Neural progenitor cell (in vitro differentiated cells): ENCODE measurements at regions not wholly inside any gene's neighbourhood (a gene's known extent, or its start where the extent isn't known, plus 50 kb on each side); places are given as distances from the start of the nearest gene placed in this dataset.

Experiments used
- DNase-seq: peaks from one replicate; pipeline ENCODE4 v3.0.0-alpha.2; 2016; ENCODE audit warnings: low spot score
- H2AFZ ChIP-seq: fragments of 200-600 bp; sonication (generic); replicated peaks from 2 replicates; pipeline ENCODE4 v1.6.1; 2016; ENCODE audit warnings: antibody characterized with exemption
- H3F3A ChIP-seq: fragments of 200-600 bp; sonication (generic); 2 replicates; pipeline ENCODE4 v1.6.1; 2016; ENCODE audit warnings: antibody characterized with exemption, low read depth
- H3K27ac ChIP-seq: fragments of 200-600 bp; sonication (generic); 2 replicates; pipeline ENCODE4 v1.5.1; 2016; ENCODE audit warnings: mild to moderate bottlenecking
- H3K27me3 ChIP-seq: fragments of 200-600 bp; sonication (generic); 2 replicates; pipeline ENCODE4 v1.6.1; 2016; ENCODE audit warnings: mild to moderate bottlenecking, moderate library complexity
- H3K36me3 ChIP-seq: fragments of 200-600 bp; sonication (generic); 2 replicates; pipeline ENCODE4 v1.5.1; 2016
- H3K4me1 ChIP-seq: fragments of 200-600 bp; sonication (generic); 2 replicates; pipeline ENCODE4 v1.6.1; 2016; ENCODE audit warnings: mixed run types
- H3K4me2 ChIP-seq: fragments of 200-600 bp; sonication (generic); 2 replicates; pipeline ENCODE4 v1.6.1; 2016
- H3K4me3 ChIP-seq: fragments of 200-600 bp; sonication (generic); 2 replicates; pipeline ENCODE4 v1.5.1; 2016
- H3K79me2 ChIP-seq: fragments of 200-600 bp; sonication (generic); 2 replicates; pipeline ENCODE4 v1.6.1; 2016; ENCODE audit warnings: low read depth
- H3K9ac ChIP-seq: fragments of 200-600 bp; sonication (generic); 2 replicates; pipeline ENCODE4 v1.6.1; 2016
- H3K9me3 ChIP-seq: fragments of 200-600 bp; sonication (generic); 2 replicates; pipeline ENCODE4 v1.5.1; 2016; ENCODE audit warnings: low read depth
- H4K20me1 ChIP-seq: fragments of 200-600 bp; sonication (generic); 2 replicates; pipeline ENCODE4 v1.6.1; 2016; ENCODE audit warnings: low read depth
- H3K27ac Mint-ChIP-seq: 3 replicates; pipeline ENCODE4 v1.8.0; 2021; ENCODE audit warnings: mixed read lengths
- H3K27me3 Mint-ChIP-seq: 2 replicates; pipeline ENCODE4 v1.8.0; 2022; ENCODE audit warnings: low read depth, mild to moderate bottlenecking, inconsistent platforms, moderate library complexity, mixed read lengths; ENCODE audit not compliant: insufficient read depth
- H3K36me3 Mint-ChIP-seq: 3 replicates; pipeline ENCODE4 v1.8.0; 2021; ENCODE audit warnings: mixed read lengths
- H3K4me1 Mint-ChIP-seq: 3 replicates; pipeline ENCODE4 v1.8.0; 2021; ENCODE audit warnings: mixed read lengths
- H3K4me3 Mint-ChIP-seq: 3 replicates; pipeline ENCODE4 v1.8.0; 2021; ENCODE audit warnings: mild to moderate bottlenecking, moderate library complexity, mixed read lengths
- H3K9me3 Mint-ChIP-seq: 3 replicates; pipeline ENCODE4 v1.8.0; 2020; ENCODE audit warnings: mixed read lengths
- CTCF ChIP-seq: fragments of 200-600 bp; sonication (generic); IDR thresholded peaks from 2 replicates; pipeline ENCODE4 v1.5.1; 2017; ENCODE audit warnings: antibody characterized with exemption, mild to moderate bottlenecking
- EZH2 ChIP-seq: fragments of 200-600 bp; sonication (generic); IDR thresholded peaks from 2 replicates; pipeline ENCODE4 v1.6.1; 2017; ENCODE audit warnings: antibody characterized with exemption, mild to moderate bottlenecking, moderate library complexity
- EZH2phosphoT487 ChIP-seq: fragments of 200-600 bp; sonication (generic); IDR thresholded peaks from 2 replicates; pipeline ENCODE4 v1.6.1; 2017; ENCODE audit warnings: antibody characterized with exemption

- H3K9ac ChIP-seq = no peak overlapping the region
- H3K4me3 ChIP-seq = no peak overlapping the region
- no peaks in the 10 kb centered on the region for H3K4me1 ChIP-seq
- no peak overlapping the region for H3K4me2 ChIP-seq
- H3K36me3 ChIP-seq = no peaks in the 10 kb centered on the region
- H3F3A ChIP-seq = no peaks in the 10 kb centered on the region
- Mint-ChIP-seq H3K27ac (no peak overlapping the region), H3K9me3 (no peaks in the 10 kb centered on the region), H3K27me3 (peaks cover 2% of the 10 kb centered on the region), H3K4me1 (no peaks in the 10 kb centered on the region), H3K36me3 (no peaks in the 10 kb centered on the region), H3K4me3 (no peak overlapping the region)
- DNase-seq = no peak
- no peak overlapping the region for H2AFZ ChIP-seq
- no peaks in the 10 kb centered on the region for H4K20me1 ChIP-seq
- H3K9me3 ChIP-seq = no peaks in the 10 kb centered on the region
- H3K27me3 ChIP-seq = no peaks in the 10 kb centered on the region
- no peak overlapping the region for H3K27ac ChIP-seq
- no peaks in the 10 kb centered on the region for H3K79me2 ChIP-seq
- TF ChIP-seq CTCF (no peak), EZH2 (no peak), EZH2phosphoT487 (no peak)
These were observed 688.9 kb upstream of the KIF2B start for GRCh38 chr17:53133876-53134275.

GRCh38 chr17:53129863-53130262, 692.9 kb upstream of the KIF2B start:
- Histone ChIP-seq H3K27me3 (no peaks in the 10 kb centered on the region), H3F3A (no peaks in the 10 kb centered on the region), H2AFZ (no peak overlapping the region), H3K9ac (no peak overlapping the region), H4K20me1 (no peaks in the 10 kb centered on the region), H3K4me2 (no peak overlapping the region), H3K36me3 (no peaks in the 10 kb centered on the region), H3K79me2 (no peaks in the 10 kb centered on the region), H3K9me3 (no peaks in the 10 kb centered on the region), H3K4me3 (no peak overlapping the region), H3K4me1 (no peaks in the 10 kb centered on the region), H3K27ac (no peak overlapping the region)
- no peak for DNase-seq
- no peaks in the 10 kb centered on the region for H3K27me3 Mint-ChIP-seq
- TF ChIP-seq EZH2phosphoT487 (no peak), EZH2 (no peak), CTCF (no peak)
- no peak overlapping the region for H3K4me3 Mint-ChIP-seq
- H3K27ac Mint-ChIP-seq = no peak overlapping the region
- no peaks in the 10 kb centered on the region for H3K9me3 Mint-ChIP-seq
- H3K4me1 Mint-ChIP-seq = no peaks in the 10 kb centered on the region
- no peaks in the 10 kb centered on the region for H3K36me3 Mint-ChIP-seq

- no peak overlapping the region for H3K4me2 ChIP-seq
- H3K9ac ChIP-seq = no peak overlapping the region
- no peaks in the 10 kb centered on the region for H3K36me3 ChIP-seq
- H4K20me1 ChIP-seq = no peaks in the 10 kb centered on the region
- no peak overlapping the region for H3K4me3 ChIP-seq
- H3K4me1 ChIP-seq = no peaks in the 10 kb centered on the region
- TF ChIP-seq EZH2 (no peak), EZH2phosphoT487 (no peak), CTCF (no peak)
- Mint-ChIP-seq H3K27me3 (no peaks in the 10 kb centered on the region), H3K4me1 (no peaks in the 10 kb centered on the region), H3K9me3 (no peaks in the 10 kb centered on the region), H3K27ac (no peak overlapping the region), H3K36me3 (no peaks in the 10 kb centered on the region), H3K4me3 (no peak overlapping the region)
- H3K79me2 ChIP-seq = no peaks in the 10 kb centered on the region
- H3K27ac ChIP-seq = no peak overlapping the region
- H2AFZ ChIP-seq = peak overlapping the region; percentile 36
- H3K9me3 ChIP-seq = no peaks in the 10 kb centered on the region
- no peaks in the 10 kb centered on the region for H3F3A ChIP-seq
- no peaks in the 10 kb centered on the region for H3K27me3 ChIP-seq
- no peak for DNase-seq
These were observed 695.4 kb upstream of the KIF2B start for GRCh38 chr17:53127331-53127730.

GRCh38 chr17:53122966-53123365, 699.8 kb upstream of the KIF2B start:
- Histone ChIP-seq H3K27me3 (no peaks in the 10 kb centered on the region), H4K20me1 (no peaks in the 10 kb centered on the region), H3K4me1 (no peaks in the 10 kb centered on the region), H3K9me3 (no peaks in the 10 kb centered on the region), H3K27ac (no peak overlapping the region), H3F3A (no peaks in the 10 kb centered on the region), H3K4me2 (no peak overlapping the region), H2AFZ (no peak overlapping the region), H3K79me2 (no peaks in the 10 kb centered on the region), H3K9ac (no peak overlapping the region), H3K36me3 (no peaks in the 10 kb centered on the region), H3K4me3 (no peak overlapping the region)
- H3K27ac Mint-ChIP-seq = no peak overlapping the region
- TF ChIP-seq CTCF = no peak
- TF ChIP-seq EZH2phosphoT487 = no peak
- no peak for TF ChIP-seq EZH2
- no peak for DNase-seq
- no peaks in the 10 kb centered on the region for H3K9me3 Mint-ChIP-seq
- no peaks in the 10 kb centered on the region for H3K36me3 Mint-ChIP-seq
- no peak overlapping the region for H3K4me3 Mint-ChIP-seq
- H3K4me1 Mint-ChIP-seq = no peaks in the 10 kb centered on the region
- no peaks in the 10 kb centered on the region for H3K27me3 Mint-ChIP-seq
